Brain microvascular endothelial cell (primary cell): ENCODE measurements at regions not wholly inside any gene's neighbourhood (a gene's known extent, or its start where the extent isn't known, plus 50 kb on each side); places are given as distances from the start of the nearest gene placed in this dataset.

Experiments used
- DNase-seq: peaks from one replicate; pipeline ENCODE4 v3.0.0-alpha.2; 2020
- H3K27ac ChIP-seq: fragments of 250-450 bp; sonication (Bioruptor Pico); 2 replicates; pipeline ENCODE4 v1.5.1; 2020; ENCODE audit warnings: mild to moderate bottlenecking, moderate library complexity
- H3K27me3 ChIP-seq: fragments of 250-450 bp; sonication (Bioruptor Pico); replicated peaks from 2 replicates; pipeline ENCODE4 v1.5.1; 2020; ENCODE audit warnings: mild to moderate bottlenecking
- H3K36me3 ChIP-seq: fragments of 250-450 bp; sonication (Bioruptor Pico); replicated peaks from 2 replicates; pipeline ENCODE4 v1.5.1; 2020; ENCODE audit warnings: mild to moderate bottlenecking
- H3K4me3 ChIP-seq: 2 replicates; pipeline ENCODE4 v1.5.1; 2011; ENCODE audit warnings: low read depth, mild to moderate bottlenecking, control low read depth, low read length, moderate library complexity
- CTCF ChIP-seq: IDR thresholded peaks from 2 replicates; pipeline ENCODE4 v1.5.1; 2011; ENCODE audit warnings: low read depth, mild to moderate bottlenecking, moderate library complexity, low read length, control low read depth, inconsistent platforms; ENCODE audit errors: missing control alignments
- in situ Hi-C: cut with HindIII; loops from 2 replicates; pipeline ENCODE4 v1.10.0; 2017; ENCODE audit warnings: low sequenced_read_pairs, low pct_ligation_motif_present

- DNase-seq, result no peak
- Histone ChIP-seq H3K27ac (no peak overlapping the region), H3K36me3 (no peaks in the 10 kb centered on the region), H3K4me3 (no peak overlapping the region), H3K27me3 (no peaks in the 10 kb centered on the region)
- TF ChIP-seq CTCF, result no peak
- in situ Hi-C loops, result no loop called here
Observed at GRCh38 chrX:8939322-8939721, 94.6 kb downstream of the FAM9B start.

GRCh38 chrX:8927701-8928100, 106.2 kb downstream of the FAM9B start:
- Histone ChIP-seq H3K27ac (no peak overlapping the region), H3K27me3 (no peaks in the 10 kb centered on the region), H3K4me3 (no peak overlapping the region), H3K36me3 (no peaks in the 10 kb centered on the region)
- no peak for TF ChIP-seq CTCF
- in situ Hi-C loops, result no loop called here
- DNase-seq, result no peak

GRCh38 chrX:8927066-8927635, 106.8 kb downstream of the FAM9B start:
- Histone ChIP-seq H3K27ac (no peak overlapping the region), H3K27me3 (no peaks in the 10 kb centered on the region), H3K4me3 (no peak overlapping the region), H3K36me3 (no peaks in the 10 kb centered on the region)
- no peak for TF ChIP-seq CTCF
- no peak for DNase-seq
- in situ Hi-C loops, result no loop called here

GRCh38 chrX:8921615-8922014, 112.3 kb downstream of the FAM9B start:
- H3K4me3 ChIP-seq, result no peak overlapping the region
- TF ChIP-seq CTCF, result no peak
- in situ Hi-C loops, result no loop called here
- no peaks in the 10 kb centered on the region for H3K27me3 ChIP-seq
- H3K27ac ChIP-seq, result no peak overlapping the region
- H3K36me3 ChIP-seq, result no peaks in the 10 kb centered on the region
- DNase-seq, result no peak

GRCh38 chrX:8919801-8920200, 114.1 kb downstream of the FAM9B start:
- Histone ChIP-seq H3K4me3 (no peak overlapping the region), H3K27ac (no peak overlapping the region), H3K27me3 (no peaks in the 10 kb centered on the region), H3K36me3 (no peaks in the 10 kb centered on the region)
- in situ Hi-C loops, result no loop called here
- DNase-seq, result no peak
- TF ChIP-seq CTCF, result no peak

GRCh38 chrX:8916697-8917096, 115.5 kb upstream of the FAM9A start:
- no peak for DNase-seq
- Histone ChIP-seq H3K36me3 (no peaks in the 10 kb centered on the region), H3K4me3 (no peak overlapping the region), H3K27me3 (no peaks in the 10 kb centered on the region), H3K27ac (no peak overlapping the region)
- in situ Hi-C loops, result no loop called here
- no peak for TF ChIP-seq CTCF
